Loucy (cell line): ENCODE measurements at regions not wholly inside any gene's neighbourhood (a gene's known extent, or its start where the extent isn't known, plus 50 kb on each side); places are given as distances from the start of the nearest gene placed in this dataset.

Source experiments
- H2AFZ ChIP-seq: fragments of 200-600 bp; sonication (generic); 2 replicates; pipeline ENCODE4 v1.6.0; 2016; ENCODE audit warnings: antibody characterized with exemption, mild to moderate bottlenecking, low read length, moderate library complexity
- H3F3A ChIP-seq: fragments of 200-600 bp; 2 replicates; pipeline ENCODE4 v1.6.0; 2016; ENCODE audit warnings: antibody characterized with exemption, low read depth, mild to moderate bottlenecking
- H3K27me3 ChIP-seq: fragments of 200-600 bp; sonication (generic); 2 replicates; pipeline ENCODE4 v1.6.1; 2014; ENCODE audit warnings: low read length, mild to moderate bottlenecking; ENCODE audit not compliant: insufficient read depth, poor library complexity, severe bottlenecking
- H3K36me3 ChIP-seq: fragments of 200-600 bp; sonication (generic); 2 replicates; pipeline ENCODE4 v1.6.1; 2016; ENCODE audit warnings: low read length; ENCODE audit not compliant: insufficient read depth
- H3K4me1 ChIP-seq: fragments of 200-600 bp; sonication (generic); 2 replicates; pipeline ENCODE4 v1.5.1; 2014; ENCODE audit warnings: low read length, mild to moderate bottlenecking; ENCODE audit not compliant: insufficient read depth, poor library complexity, severe bottlenecking
- H3K4me2 ChIP-seq: fragments of 200-600 bp; sonication (generic); 2 replicates; pipeline ENCODE4 v1.6.0; 2014; ENCODE audit warnings: antibody characterized with exemption, low read length, low read depth, mild to moderate bottlenecking; ENCODE audit not compliant: poor library complexity, severe bottlenecking
- H3K4me3 ChIP-seq: fragments of 200-600 bp; sonication (generic); 2 replicates; pipeline ENCODE4 v1.5.1; 2014; ENCODE audit warnings: low read length, mild to moderate bottlenecking, mixed read lengths; ENCODE audit not compliant: poor library complexity, severe bottlenecking
- H3K79me2 ChIP-seq: fragments of 200-600 bp; sonication (generic); 2 replicates; pipeline ENCODE4 v1.6.1; 2014; ENCODE audit warnings: low read length; ENCODE audit not compliant: insufficient read depth
- H3K9ac ChIP-seq: fragments of 200-600 bp; sonication (generic); 2 replicates; pipeline ENCODE4 v1.6.0; 2014; ENCODE audit warnings: mild to moderate bottlenecking, low read depth, low read length, moderate library complexity; ENCODE audit not compliant: poor library complexity, severe bottlenecking
- H3K9me2 ChIP-seq: fragments of 200-600 bp; sonication (generic); replicated peaks from 2 replicates; pipeline ENCODE4 v1.6.1; 2016; ENCODE audit warnings: low read depth, low read length, mixed read lengths
- H3K9me3 ChIP-seq: fragments of 200-600 bp; sonication (generic); 2 replicates; pipeline ENCODE4 v1.6.1; 2014; ENCODE audit warnings: mild to moderate bottlenecking, antibody characterized with exemption, low read length, low read depth; ENCODE audit not compliant: insufficient read depth
- H4K20me1 ChIP-seq: fragments of 200-600 bp; sonication (generic); 2 replicates; pipeline ENCODE4 v1.6.0; 2014; ENCODE audit warnings: antibody characterized with exemption, low read length, mild to moderate bottlenecking; ENCODE audit not compliant: insufficient read depth, poor library complexity, severe bottlenecking
- CTCF ChIP-seq: fragments of 200-600 bp; sonication (generic); conservative IDR thresholded peaks from 2 replicates; pipeline ENCODE4 v1.5.1; 2014; ENCODE audit warnings: mild to moderate bottlenecking, antibody characterized with exemption, low read length
- EZH2phosphoT487 ChIP-seq: fragments of 200-600 bp; IDR thresholded peaks from 2 replicates; pipeline ENCODE4 v1.6.1; 2018; ENCODE audit warnings: antibody characterized with exemption, mild to moderate bottlenecking, moderate library complexity, borderline replicate concordance

DNA sequence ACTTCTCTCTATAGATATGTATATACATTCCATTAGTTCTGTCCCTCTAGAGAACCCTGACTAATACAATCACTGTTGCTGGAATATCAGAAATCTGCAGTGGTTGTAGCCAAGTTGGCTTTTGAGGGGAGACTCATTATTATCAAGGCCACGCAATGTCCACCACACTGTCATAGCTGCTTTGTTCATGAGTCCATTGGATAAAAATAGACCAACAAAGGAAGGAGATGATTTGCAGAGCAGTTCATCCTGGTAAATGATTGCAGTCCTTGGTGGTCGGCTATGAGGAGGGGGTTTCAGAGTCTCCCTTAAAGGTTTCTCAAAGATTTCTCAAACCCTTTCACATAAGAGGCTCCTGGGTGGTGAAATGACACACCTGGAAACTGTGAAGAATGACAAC is 192.8 kb upstream of the ANKH start:
- no peaks in the 10 kb centered on the region for H3K9me2 ChIP-seq
- H3K4me3 ChIP-seq = no peak overlapping the region
- no peak overlapping the region for H3K9ac ChIP-seq
- no peaks in the 10 kb centered on the region for H3K9me3 ChIP-seq
- no peak overlapping the region for H2AFZ ChIP-seq
- no peaks in the 10 kb centered on the region for H3K27me3 ChIP-seq
- H3K4me1 ChIP-seq = no peaks in the 10 kb centered on the region
- TF ChIP-seq EZH2phosphoT487 (no peak), CTCF (no peak)
- H3K4me2 ChIP-seq = no peak overlapping the region
- no peaks in the 10 kb centered on the region for H3K36me3 ChIP-seq
- no peaks in the 10 kb centered on the region for H3F3A ChIP-seq
- H3K79me2 ChIP-seq = no peaks in the 10 kb centered on the region
- no peaks in the 10 kb centered on the region for H4K20me1 ChIP-seq

GRCh38 chr5:15056988-15057592 is 185.5 kb upstream of the ANKH start:
- H3K36me3 ChIP-seq = no peaks in the 10 kb centered on the region
- no peaks in the 10 kb centered on the region for H3K27me3 ChIP-seq
- no peak overlapping the region for H3K4me2 ChIP-seq
- H3K9me2 ChIP-seq = no peaks in the 10 kb centered on the region
- no peaks in the 10 kb centered on the region for H4K20me1 ChIP-seq
- no peak for TF ChIP-seq CTCF
- no peak for TF ChIP-seq EZH2phosphoT487
- no peak overlapping the region for H3K4me3 ChIP-seq
- H3K9me3 ChIP-seq = no peaks in the 10 kb centered on the region
- no peaks in the 10 kb centered on the region for H3K4me1 ChIP-seq
- H2AFZ ChIP-seq = no peak overlapping the region
- no peaks in the 10 kb centered on the region for H3F3A ChIP-seq
- H3K79me2 ChIP-seq = no peaks in the 10 kb centered on the region
- H3K9ac ChIP-seq = no peak overlapping the region

DNA sequence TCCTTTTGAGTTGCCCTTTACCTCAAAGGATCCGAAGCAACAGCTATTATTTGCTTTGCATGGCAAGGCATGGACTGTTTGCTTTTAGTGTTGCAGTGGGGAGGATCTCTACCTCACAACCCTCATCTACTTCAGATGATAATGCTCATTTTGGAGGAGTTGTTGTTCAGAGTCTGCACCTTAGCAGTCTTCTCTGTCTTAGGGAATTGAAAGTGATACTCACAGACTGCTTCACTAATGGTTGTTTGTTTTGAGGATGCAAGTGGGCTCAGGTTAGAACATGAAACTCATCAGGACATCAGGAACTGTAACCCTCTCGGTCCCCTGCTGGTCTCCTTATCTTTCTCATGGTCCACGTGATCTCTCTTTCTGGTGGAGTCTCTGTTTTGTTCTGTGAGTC is 172.9 kb upstream of the ANKH start:
- no peaks in the 10 kb centered on the region for H3K4me1 ChIP-seq
- H3K9me2 ChIP-seq = no peaks in the 10 kb centered on the region
- H3K36me3 ChIP-seq = no peaks in the 10 kb centered on the region
- no peaks in the 10 kb centered on the region for H3K79me2 ChIP-seq
- H4K20me1 ChIP-seq = no peaks in the 10 kb centered on the region
- no peak overlapping the region for H3K9ac ChIP-seq
- no peak for TF ChIP-seq EZH2phosphoT487
- no peak for TF ChIP-seq CTCF
- no peaks in the 10 kb centered on the region for H3K27me3 ChIP-seq
- H3K9me3 ChIP-seq = no peaks in the 10 kb centered on the region
- H3K4me3 ChIP-seq = no peak overlapping the region
- H3F3A ChIP-seq = no peaks in the 10 kb centered on the region
- H3K4me2 ChIP-seq = no peak overlapping the region
- H2AFZ ChIP-seq = no peak overlapping the region
